Panc1 (cell line): ENCODE measurements at regions not wholly inside any gene's neighbourhood (a gene's known extent, or its start where the extent isn't known, plus 50 kb on each side); places are given as distances from the start of the nearest gene placed in this dataset.
"Not testable (repeated sequence)": the region's sequence is repeated elsewhere in the genome, so short reads cannot be mapped to it uniquely, and the experiment has no call there.

Experiments used
- ATAC-seq: fragments of 200-7000 bp; cut with Tn5 transposase; 2 replicates; pipeline ENCODE4 v1.9.1; 2020; ENCODE audit warnings: mild to moderate bottlenecking, moderate library complexity
- BruUV-seq: library from RNA; stranded (reverse); fragments of 400-500 nt; replicated peaks from 2 replicates; lab custom pipeline; 2021; lab: Mats Ljungman, UMichigan
- CTCF ChIA-PET: fragments of 300-600 bp; sonication (Branson Sonifier 250); formaldehyde crosslinking; loops from one replicate; lab custom pipeline; 2022; ENCODE audit warnings: antibody characterized with exemption; lab: Charles Lee
- POLR2A ChIA-PET: fragments of 300-600 bp; sonication (Branson Sonifier 250); formaldehyde crosslinking; loops from one replicate; lab custom pipeline; 2022; ENCODE audit warnings: antibody characterized with exemption; lab: Charles Lee
- DNase-seq: peaks from one replicate; pipeline ENCODE4 v3.0.0-alpha.2; 2010; ENCODE audit warnings: low read depth, low spot score
- H3K27ac ChIP-seq: 2 replicates; pipeline ENCODE4 v1.5.1; 2011; ENCODE audit warnings: mild to moderate bottlenecking, low read length, inconsistent platforms
- H3K27me3 ChIP-seq: fragments of 200-500 bp; sonication (Bioruptor generic); 2 replicates; pipeline ENCODE4 v1.6.0; 2014; ENCODE audit warnings: low read length, inconsistent platforms; ENCODE audit not compliant: control insufficient read depth, insufficient read depth
- H3K36me3 ChIP-seq: fragments of 200-500 bp; sonication (Bioruptor generic); 2 replicates; pipeline ENCODE4 v1.5.1; 2014; ENCODE audit warnings: inconsistent platforms, mild to moderate bottlenecking, low read length, moderate library complexity; ENCODE audit not compliant: control insufficient read depth, insufficient read depth
- H3K4me1 ChIP-seq: 2 replicates; pipeline ENCODE4 v1.5.1; 2011; ENCODE audit warnings: inconsistent platforms, mild to moderate bottlenecking, low read length, moderate library complexity; ENCODE audit not compliant: control insufficient read depth, insufficient read depth
- H3K4me3 ChIP-seq, 2 experiments: 2 replicates each; pipeline ENCODE4 v1.5.1; 2011 to 2012; ENCODE audit warnings: low read depth in 2 of 2, low read length in 2 of 2, mild to moderate bottlenecking in 2 of 2, inconsistent platforms in 1 of 2, moderate library complexity in 1 of 2
- H3K9me3 ChIP-seq: fragments of 200-500 bp; sonication (Bioruptor generic); 2 replicates; pipeline ENCODE4 v1.5.1; 2014; ENCODE audit warnings: low read depth, mild to moderate bottlenecking, inconsistent platforms, low read length, moderate library complexity; ENCODE audit not compliant: control insufficient read depth, insufficient read depth
- CTCF ChIP-seq: fragments of 450-650 bp; IDR thresholded peaks from 2 replicates; pipeline ENCODE4 v1.5.1; 2017; ENCODE audit warnings: mild to moderate bottlenecking
- POLR2AphosphoS5 ChIP-seq: IDR thresholded peaks from 2 replicates; pipeline ENCODE4 v1.6.1; 2012; ENCODE audit warnings: mild to moderate bottlenecking, low read depth, low read length, moderate library complexity
- REST ChIP-seq, 2 experiments: IDR thresholded peaks; 2 replicates each; pipeline ENCODE4 v1.6.1; 2011 to 2012; ENCODE audit warnings: low read depth in 2 of 2, control low read depth in 1 of 2, low read length in 1 of 2, mild to moderate bottlenecking in 1 of 2, moderate library complexity in 1 of 2; ENCODE audit not compliant: insufficient read depth in 1 of 2
- SIN3A ChIP-seq: IDR thresholded peaks from 2 replicates; pipeline ENCODE4 v1.6.1; 2012; ENCODE audit warnings: low read depth, mild to moderate bottlenecking, low read length, moderate library complexity, borderline replicate concordance; ENCODE audit not compliant: insufficient read depth
- TCF7L2 ChIP-seq: IDR thresholded peaks from 2 replicates; pipeline ENCODE4 v1.6.1; 2011; ENCODE audit warnings: mild to moderate bottlenecking, low read depth, low read length, inconsistent platforms
- in situ Hi-C: cut with HindIII; loops from 2 replicates; pipeline ENCODE4 v1.10.0; 2016; ENCODE audit warnings: low sequenced_read_pairs, low pct_unique_long_range_greater_than_20kb
- intact Hi-C: fragments of 100-400 bp; cut with micrococcal nuclease; formaldehyde crosslinking; loops from one replicate; pipeline ENCODE4 v1.10.0; 2022; ENCODE audit not compliant: unreplicated experiment

- ChIA-PET CTCF (no interaction called here), POLR2A (no interaction called here)
- Histone ChIP-seq H3K27me3 (no peaks in the 10 kb centered on the region), H3K4me3 (no peak overlapping the region), H3K9me3 (no peaks in the 10 kb centered on the region), H3K27ac (no peak overlapping the region), H3K4me1 (no peaks in the 10 kb centered on the region), H3K36me3 (no peaks in the 10 kb centered on the region)
- intact Hi-C loops = no loop called here
- in situ Hi-C loops = no loop called here
- DNase-seq (no peak), ATAC-seq (no peak)
- no peak for TF ChIP-seq CTCF
- no peak for TF ChIP-seq SIN3A
- TF ChIP-seq TCF7L2 = no peak
- TF ChIP-seq POLR2AphosphoS5 = no peak
- TF ChIP-seq REST (IDR thresholded peaks at IDR 0.05; ENCODE audit: insufficient read depth in 1 of 2, low read depth in 2 of 2, low read length in 1 of 2) = no peak
- BruUV-seq = no TSS peak
Measured at GRCh38 chr5:32951878-32952277, 240.8 kb downstream of the NPR3 start.

- H3K27me3 ChIP-seq, intact Hi-C loops, ATAC-seq, H3K9me3 ChIP-seq, H3K4me3 ChIP-seq, DNase-seq, H3K4me1 ChIP-seq, POLR2A ChIA-PET, BruUV-seq, H3K36me3 ChIP-seq, CTCF ChIA-PET, in situ Hi-C loops, H3K27ac ChIP-seq: not testable (repeated sequence)
Measured at GRCh38 chr5:32952421-32952820, 241.3 kb downstream of the NPR3 start.

- no peak overlapping the region for H3K4me3 ChIP-seq
- CTCF ChIA-PET = no interaction called here
Measured at GRCh38 chr5:32953694-32954093, 242.6 kb downstream of the NPR3 start.

More at GRCh38 chr5:32953694-32954093, 242.6 kb downstream of the NPR3 start:
- Histone ChIP-seq H3K4me1 (no peaks in the 10 kb centered on the region), H3K36me3 (no peaks in the 10 kb centered on the region), H3K27ac (no peak overlapping the region), H3K27me3 (no peaks in the 10 kb centered on the region), H3K9me3 (no peaks in the 10 kb centered on the region; the same call in 1 of the 2 replicates)
- POLR2A ChIA-PET = no interaction called here
- TF ChIP-seq TCF7L2 = no peak
- TF ChIP-seq SIN3A = no peak
- no peak for TF ChIP-seq POLR2AphosphoS5
- no peak for TF ChIP-seq CTCF
- no peak for TF ChIP-seq REST (IDR thresholded peaks at IDR 0.05; ENCODE audit: insufficient read depth in 1 of 2, low read depth in 2 of 2, low read length in 1 of 2)
- DNase-seq (no peak), ATAC-seq (no peak)
- intact Hi-C loops (no loop called here), in situ Hi-C loops (no loop called here)
- no TSS peak for BruUV-seq
